Neural crest cell (in vitro differentiated cells): ENCODE measurements at regions not wholly inside any gene's neighbourhood (a gene's known extent, or its start where the extent isn't known, plus 50 kb on each side); places are given as distances from the start of the nearest gene placed in this dataset.

ENCODE experiments used
- DNase-seq: peaks from one replicate; pipeline ENCODE4 v3.0.0; 2021; ENCODE audit warnings: low read depth, mixed read lengths, low spot score
- H3K27ac Mint-ChIP-seq: one replicate; pipeline ENCODE4 v1.8.0; 2021; ENCODE audit warnings: mild to moderate bottlenecking, mixed read lengths; ENCODE audit not compliant: unreplicated experiment
- H3K27me3 Mint-ChIP-seq: 2 replicates; pipeline ENCODE4 v1.8.0; 2021; ENCODE audit warnings: low read depth, mild to moderate bottlenecking, mixed read lengths
- H3K36me3 Mint-ChIP-seq: 2 replicates; pipeline ENCODE4 v1.8.0; 2021; ENCODE audit warnings: low read depth, mild to moderate bottlenecking, mixed read lengths
- H3K4me1 Mint-ChIP-seq: 2 replicates; pipeline ENCODE4 v1.8.0; 2021; ENCODE audit warnings: mixed read lengths
- H3K4me3 Mint-ChIP-seq: one replicate; pipeline ENCODE4 v1.8.0; 2021; ENCODE audit warnings: mild to moderate bottlenecking, mixed read lengths
- H3K9me3 Mint-ChIP-seq: 2 replicates; pipeline ENCODE4 v1.8.0; 2021; ENCODE audit warnings: mixed read lengths
- CTCF ChIP-seq: fragments of 200-600 bp; sonication (generic); conservative IDR thresholded peaks from 2 replicates; pipeline ENCODE4 v1.5.0; 2021; ENCODE audit warnings: antibody characterized with exemption, mild to moderate bottlenecking

DNA sequence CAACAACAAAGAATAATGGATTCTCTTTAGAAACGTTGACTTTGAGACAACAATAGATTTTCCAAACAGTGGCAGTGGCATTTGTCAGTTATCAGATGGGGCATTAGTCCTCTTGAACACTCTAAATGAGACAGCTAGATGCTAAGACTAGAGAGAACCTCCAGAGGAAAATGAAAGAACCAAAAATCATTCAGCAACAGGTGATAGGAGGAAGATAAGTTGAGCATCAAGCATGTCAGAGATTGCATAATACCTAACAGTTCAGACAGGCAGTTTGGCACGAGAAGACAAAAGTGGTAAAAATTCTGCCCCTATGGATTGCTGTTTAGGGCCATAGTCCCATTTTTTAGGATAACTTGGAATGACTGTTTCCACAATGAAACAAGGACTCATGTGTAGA, 67.9 kb upstream of the NOL4 start:
- no peaks in the 10 kb centered on the region for H3K36me3 Mint-ChIP-seq
- no peak for DNase-seq
- no peak overlapping the region for H3K27ac Mint-ChIP-seq
- no peak for TF ChIP-seq CTCF
- no peaks in the 10 kb centered on the region for H3K27me3 Mint-ChIP-seq
- no peak overlapping the region for H3K4me3 Mint-ChIP-seq
- no peaks in the 10 kb centered on the region for H3K9me3 Mint-ChIP-seq
- no peaks in the 10 kb centered on the region for H3K4me1 Mint-ChIP-seq

DNA sequence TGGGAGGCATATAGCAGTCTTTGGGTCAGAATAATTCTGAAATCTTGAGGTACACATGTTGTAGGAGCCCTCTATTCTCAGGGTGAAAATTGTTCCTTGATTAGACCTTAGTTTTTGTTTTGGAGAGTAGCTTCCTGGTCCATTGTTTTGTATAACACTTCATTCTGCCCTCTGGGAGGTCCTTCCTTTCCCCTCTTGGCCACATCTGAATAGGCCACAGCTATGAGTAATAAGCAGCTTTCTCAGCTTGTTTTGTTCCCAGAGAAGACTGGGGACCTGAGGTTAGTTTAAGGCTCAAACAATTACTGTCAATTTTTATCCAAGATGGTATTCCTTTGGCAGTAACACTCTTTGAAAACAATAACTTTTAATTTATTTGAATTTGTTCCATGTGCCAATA, 72.6 kb upstream of the NOL4 start:
- Mint-ChIP-seq H3K36me3 (no peaks in the 10 kb centered on the region), H3K27ac (no peak overlapping the region), H3K4me3 (no peak overlapping the region), H3K4me1 (no peaks in the 10 kb centered on the region), H3K9me3 (peaks cover 2% of the 10 kb centered on the region), H3K27me3 (no peaks in the 10 kb centered on the region)
- no peak for DNase-seq
- no peak for TF ChIP-seq CTCF

DNA sequence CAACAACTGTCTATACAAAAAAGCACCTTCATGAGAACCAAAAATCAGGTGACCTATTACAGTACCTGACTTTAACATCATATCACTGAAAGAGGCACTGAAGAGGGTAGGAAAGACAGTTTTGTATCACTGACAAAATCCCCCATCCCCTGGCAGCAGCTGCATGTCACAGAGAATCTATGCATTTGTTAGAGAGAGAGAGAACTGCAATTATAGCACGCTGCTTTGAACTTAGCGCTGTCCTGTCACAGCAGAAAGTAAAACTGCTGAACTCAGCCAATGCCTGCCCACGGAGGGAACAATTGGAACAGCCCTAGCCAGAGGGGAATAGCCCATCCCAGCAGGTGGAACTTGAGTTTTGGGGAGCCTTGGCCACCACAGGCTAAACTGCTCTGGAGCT, 75.1 kb upstream of the NOL4 start:
- H3K9me3 Mint-ChIP-seq: peaks cover 6% of the 10 kb centered on the region
- DNase-seq: no peak
- TF ChIP-seq CTCF: no peak
- H3K36me3 Mint-ChIP-seq: no peaks in the 10 kb centered on the region
- no peaks in the 10 kb centered on the region for H3K4me1 Mint-ChIP-seq
- no peak overlapping the region for H3K27ac Mint-ChIP-seq
- H3K27me3 Mint-ChIP-seq: no peaks in the 10 kb centered on the region
- H3K4me3 Mint-ChIP-seq: no peak overlapping the region

GRCh38 chr18:34311468-34311867, 86.8 kb upstream of the NOL4 start:
- no peak for DNase-seq
- no peak overlapping the region for H3K4me3 Mint-ChIP-seq
- no peak for TF ChIP-seq CTCF
- H3K9me3 Mint-ChIP-seq: no peaks in the 10 kb centered on the region
- H3K27ac Mint-ChIP-seq: no peak overlapping the region
- H3K27me3 Mint-ChIP-seq: no peaks in the 10 kb centered on the region
- H3K36me3 Mint-ChIP-seq: no peaks in the 10 kb centered on the region
- H3K4me1 Mint-ChIP-seq: no peaks in the 10 kb centered on the region

DNA sequence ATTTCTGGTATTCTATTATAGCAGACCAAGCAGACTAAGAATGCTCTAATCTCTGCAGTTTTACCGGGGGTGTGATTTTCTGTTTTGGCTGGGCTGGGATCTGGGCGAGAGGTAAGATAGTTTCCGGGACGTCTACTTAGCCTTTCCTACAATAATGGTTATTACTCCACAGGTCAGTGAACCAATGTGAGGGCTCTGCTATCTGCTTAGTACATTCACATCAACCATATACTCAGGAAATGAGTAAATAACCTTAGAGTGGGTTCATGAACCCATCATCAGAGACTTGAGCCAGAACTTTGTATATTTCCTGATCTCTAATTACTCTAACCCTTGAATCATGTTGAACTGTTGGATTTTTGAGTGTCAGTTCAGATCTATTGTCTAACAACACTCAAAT, 90.1 kb upstream of the NOL4 start:
- no peak overlapping the region for H3K27ac Mint-ChIP-seq
- TF ChIP-seq CTCF: no peak
- no peaks in the 10 kb centered on the region for H3K27me3 Mint-ChIP-seq
- H3K36me3 Mint-ChIP-seq: no peaks in the 10 kb centered on the region
- peaks cover 16% of the 10 kb centered on the region for H3K4me1 Mint-ChIP-seq
- no peaks in the 10 kb centered on the region for H3K9me3 Mint-ChIP-seq
- DNase-seq: no peak
- H3K4me3 Mint-ChIP-seq: no peak overlapping the region
